Activated CD4-positive, alpha-beta T cell treated with anti-CD3 and anti-CD28 coated beads, Interleukin-2, amount 50 U/mL, for 48 hours (primary cell): ENCODE measurements at regions not wholly inside any gene's neighbourhood (a gene's known extent, or its start where the extent isn't known, plus 50 kb on each side); places are given as distances from the start of the nearest gene placed in this dataset.
"Not testable (repeated sequence)": the region's sequence is repeated elsewhere in the genome, so short reads cannot be mapped to it uniquely, and the experiment has no call there.

Experiments
- DNase-seq, 2 experiments: peaks; one replicate each; pipeline ENCODE4 v3.0.0-alpha.2; 2020

GRCh38 chr16:79966226-79966625 is 365.7 kb upstream of the MAF start:
- no peak for DNase-seq

- no peak for DNase-seq
These were observed 365.2 kb upstream of the MAF start for GRCh38 chr16:79965718-79966117.

DNA sequence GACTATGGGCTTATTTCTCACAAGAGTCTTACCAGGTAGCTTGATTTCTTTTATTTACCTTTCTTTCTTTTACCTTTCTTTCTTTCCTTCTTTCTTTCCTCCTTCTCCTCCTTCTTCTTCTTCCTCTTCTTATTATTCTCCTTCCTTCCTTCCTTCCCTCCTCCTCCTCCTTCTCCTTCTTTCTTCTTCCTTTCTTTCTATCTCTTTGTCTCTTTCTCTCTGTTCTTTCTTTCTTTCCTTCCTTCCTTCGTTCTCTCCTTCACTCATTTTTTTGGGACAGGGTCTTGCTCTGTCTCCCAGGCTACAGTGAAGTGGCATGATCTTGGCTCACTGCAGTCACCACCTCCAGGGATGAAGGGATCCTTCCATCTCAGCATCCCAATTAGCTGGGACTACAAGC is 363.6 kb upstream of the MAF start:
- no peak for DNase-seq

- no peak for DNase-seq
These were observed 362.4 kb upstream of the MAF start for GRCh38 chr16:79962962-79963361.

- DNase-seq = no peak
These were observed 358.7 kb upstream of the MAF start for GRCh38 chr16:79959226-79959625.

- DNase-seq = no peak
These were observed 354.6 kb upstream of the MAF start for GRCh38 chr16:79954921-79955705.

DNA sequence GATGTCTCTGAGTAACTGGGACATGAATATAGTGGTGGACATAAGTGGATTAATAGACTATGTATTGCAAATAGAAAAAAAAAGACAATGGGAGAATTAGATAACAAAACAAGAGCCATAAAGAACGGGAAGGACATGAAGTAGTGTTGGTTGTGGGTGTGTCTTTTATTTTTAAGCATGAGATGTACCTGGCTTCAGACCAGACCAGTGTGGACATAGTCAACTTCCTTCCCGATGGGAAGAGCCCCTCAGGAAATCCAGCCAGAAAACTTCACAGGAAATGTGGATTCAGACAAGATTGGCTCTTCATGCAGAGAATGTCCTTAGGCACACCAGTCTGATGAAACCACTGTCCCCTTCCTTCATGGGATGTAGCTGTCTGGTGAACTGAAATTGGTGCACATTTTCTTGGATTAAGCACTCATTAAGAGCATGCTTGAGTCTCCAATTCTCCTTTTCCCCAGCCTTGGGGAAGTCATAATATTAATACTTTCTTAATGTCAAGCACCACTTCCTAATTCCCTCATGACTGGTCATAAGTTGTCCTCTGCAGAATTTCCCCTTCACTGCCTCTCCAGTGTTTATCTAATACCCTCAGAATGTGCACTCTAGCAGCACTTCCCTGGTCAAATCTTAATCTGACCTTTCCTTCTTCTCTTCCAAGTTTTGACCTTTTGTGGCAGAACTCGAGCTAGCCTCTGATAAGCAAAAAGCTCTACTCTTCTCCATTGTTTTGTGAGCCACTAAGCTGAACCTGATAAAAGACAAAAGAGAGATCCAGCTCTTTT is 350.6 kb upstream of the MAF start:
- no peak for DNase-seq

GRCh38 chr16:79949417-79949816 is 348.9 kb upstream of the MAF start:
- no peak for DNase-seq

GRCh38 chr16:79947771-79948170 is 347.2 kb upstream of the MAF start:
- no peak for DNase-seq

GRCh38 chr16:79946252-79946651 is 345.7 kb upstream of the MAF start:
- no peak for DNase-seq

DNA sequence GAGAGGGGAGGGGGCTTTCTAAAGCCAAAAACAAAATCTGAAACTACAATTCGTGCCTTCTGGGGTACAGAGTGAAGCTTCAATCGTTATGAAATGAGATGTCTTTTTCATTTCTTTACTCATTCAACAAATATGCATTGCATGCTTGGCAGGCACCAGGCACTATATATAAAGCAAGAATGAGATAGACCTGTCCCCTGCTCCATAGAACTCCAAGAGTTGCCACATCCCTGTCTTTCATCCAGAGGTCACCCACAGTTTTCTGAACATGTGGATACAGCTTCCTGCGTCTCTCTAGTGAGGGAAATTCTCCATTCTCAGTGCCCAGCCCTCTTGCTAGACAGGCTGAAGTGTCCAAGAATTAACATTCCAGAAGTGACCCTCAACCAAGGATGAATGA is 343.2 kb upstream of the MAF start:
- no peak for DNase-seq

DNA sequence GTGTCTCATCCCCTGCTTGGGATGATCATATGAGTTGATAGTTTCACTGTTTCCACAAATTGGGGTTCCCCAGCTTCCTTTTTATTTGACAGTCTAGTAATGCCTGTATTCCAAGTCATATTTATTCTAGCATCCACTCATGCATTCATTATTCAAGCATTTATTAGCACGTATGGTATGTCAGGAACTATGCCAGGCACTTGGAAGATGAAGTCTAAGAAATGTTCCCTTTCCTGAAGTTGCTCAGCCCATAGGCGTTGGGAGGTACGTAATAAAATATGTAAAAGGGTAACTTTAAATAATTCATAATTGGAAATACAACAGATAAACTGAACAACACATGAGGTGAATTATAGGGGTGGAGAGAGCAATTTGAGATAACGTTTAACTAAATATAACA is 338.0 kb upstream of the MAF start:
- DNase-seq = no peak

- DNase-seq = not testable (repeated sequence)
These were observed 337.1 kb upstream of the MAF start for GRCh38 chr16:79937671-79938070.

GRCh38 chr16:79933603-79934002 is 333.1 kb upstream of the MAF start:
- DNase-seq = no peak

GRCh38 chr16:79932572-79932971 is 332.0 kb upstream of the MAF start:
- no peak for DNase-seq

GRCh38 chr16:79931721-79932120 is 331.2 kb upstream of the MAF start:
- DNase-seq = no peak

DNA sequence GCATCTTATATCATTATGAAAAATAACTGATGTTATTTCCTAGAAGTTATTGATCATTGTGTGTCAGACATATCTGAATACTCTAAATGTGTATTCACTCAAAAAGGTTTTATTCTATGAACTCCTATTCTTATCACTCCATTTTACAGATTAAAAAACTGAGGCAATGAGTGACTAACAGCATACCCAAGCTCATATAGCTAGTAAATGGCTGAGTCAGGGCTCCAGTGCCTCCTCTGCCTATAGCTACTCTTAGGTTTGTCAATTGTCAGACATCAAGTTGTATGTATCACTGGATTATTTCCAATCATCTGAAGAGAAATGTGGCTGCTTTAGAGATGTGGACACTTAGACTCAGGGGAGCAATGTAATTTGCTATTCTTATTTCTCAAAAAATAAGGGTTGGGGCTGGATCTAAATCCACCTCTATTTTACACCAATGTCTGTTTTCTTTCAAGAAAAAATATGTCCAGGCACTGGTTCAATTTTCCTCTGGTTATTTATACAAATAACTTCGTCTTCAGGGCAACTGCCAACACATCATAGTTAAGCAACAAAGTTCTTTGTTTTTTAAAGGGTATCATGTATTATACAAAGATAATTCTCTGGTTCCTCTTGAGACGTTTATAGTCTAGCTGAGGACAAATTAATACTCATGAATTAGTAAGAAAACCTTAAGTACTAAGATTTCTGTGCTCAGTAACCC is 328.9 kb upstream of the MAF start:
- DNase-seq = no peak

DNA sequence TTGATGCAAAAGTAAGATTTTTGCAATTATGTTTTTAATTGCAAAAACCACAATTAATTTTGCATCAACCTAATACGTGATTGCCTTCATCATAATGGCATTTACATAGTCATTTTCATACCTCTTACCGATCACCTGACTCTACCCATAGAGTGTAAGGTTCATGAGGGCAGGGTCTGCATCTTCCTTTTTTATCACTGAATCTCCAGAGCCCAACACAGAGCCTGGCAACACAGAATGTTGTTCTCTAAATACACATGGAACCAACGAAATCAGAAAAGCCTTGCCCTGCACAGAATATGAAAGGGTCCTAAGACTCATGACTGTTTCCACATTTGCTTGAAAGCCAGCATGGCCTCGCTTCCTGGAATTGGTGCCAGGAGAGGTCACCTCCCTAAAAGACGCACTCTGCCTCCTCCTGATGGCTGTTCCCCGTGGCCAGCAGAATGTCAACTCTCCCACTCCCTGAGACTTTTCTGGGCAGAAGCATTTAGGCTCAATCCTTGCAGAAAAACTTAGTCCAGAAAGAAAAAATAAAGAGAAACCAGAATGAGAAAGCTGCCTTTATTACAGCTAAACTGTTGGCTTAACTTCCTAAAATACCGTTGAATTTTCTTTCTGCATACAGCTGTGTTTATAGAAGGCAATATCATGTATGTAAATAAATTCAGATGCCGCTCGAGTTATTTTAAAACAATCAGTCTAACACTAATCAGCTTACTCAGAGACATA is 327.8 kb upstream of the MAF start:
- no peak for DNase-seq

- no peak for DNase-seq
These were observed 326.1 kb upstream of the MAF start for GRCh38 chr16:79926451-79927205.

GRCh38 chr16:79923431-79923830 is 322.9 kb upstream of the MAF start:
- no peak for DNase-seq

DNA sequence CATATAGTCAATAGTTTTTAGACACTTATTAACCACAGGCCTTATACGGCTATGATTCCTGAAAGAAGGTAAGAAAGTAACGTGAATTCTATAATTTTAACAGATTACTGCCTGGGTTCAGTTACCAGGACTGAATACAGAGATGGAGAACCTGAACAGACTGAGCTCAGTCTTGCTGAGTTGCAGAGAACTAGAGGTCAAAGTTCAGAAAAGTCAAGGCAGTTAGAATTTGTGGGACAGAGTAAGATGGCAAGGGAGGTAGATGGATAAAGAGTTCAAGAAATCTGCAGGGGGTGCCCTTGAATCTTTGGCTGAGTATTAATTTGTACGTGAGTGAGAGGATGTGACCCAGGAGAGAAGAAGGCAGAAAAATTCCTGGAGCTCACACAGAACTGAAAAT is 320.1 kb upstream of the MAF start:
- no peak for DNase-seq

DNA sequence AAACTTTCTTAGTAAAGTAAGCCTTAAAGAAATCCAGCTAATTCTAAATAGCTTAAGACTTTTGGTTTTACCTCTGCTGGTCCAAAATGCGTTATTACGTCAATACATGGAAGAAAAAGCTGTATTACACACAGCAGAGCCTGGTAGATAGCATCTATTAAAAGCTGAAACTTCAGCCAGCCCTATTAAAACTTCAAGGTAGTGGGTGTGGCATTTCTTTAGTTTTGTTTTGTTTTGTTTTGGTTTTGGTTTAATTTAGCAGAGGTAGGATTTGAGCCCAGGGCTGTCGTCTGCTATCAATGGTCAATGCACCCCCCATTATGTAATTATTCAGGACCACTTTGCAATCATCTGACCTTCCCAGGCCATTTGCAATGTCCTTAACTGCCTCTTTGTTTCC is 318.4 kb upstream of the MAF start:
- no peak for DNase-seq
